OCI-LY3 (cell line): ENCODE measurements at regions not wholly inside any gene's neighbourhood (a gene's known extent, or its start where the extent isn't known, plus 50 kb on each side); places are given as distances from the start of the nearest gene placed in this dataset.
"Not testable (repeated sequence)": the region's sequence is repeated elsewhere in the genome, so short reads cannot be mapped to it uniquely, and the experiment has no call there.

Experiments
- EZH2phosphoT487 ChIP-seq: fragments of 200-600 bp; shearing (Covaris generic); IDR thresholded peaks from 2 replicates; pipeline ENCODE4 v1.6.1; 2018; ENCODE audit warnings: antibody characterized with exemption, mixed run types, low read depth
- TF ChIP-seq, protein P1 (sequence below): fragments of 200-600, 300-600 bp; sonication (generic); IDR thresholded peaks from 2 replicates; pipeline ENCODE4 v1.5.1; 2014; ENCODE audit warnings: antibody characterized with exemption, low read length, low read depth

DNA sequence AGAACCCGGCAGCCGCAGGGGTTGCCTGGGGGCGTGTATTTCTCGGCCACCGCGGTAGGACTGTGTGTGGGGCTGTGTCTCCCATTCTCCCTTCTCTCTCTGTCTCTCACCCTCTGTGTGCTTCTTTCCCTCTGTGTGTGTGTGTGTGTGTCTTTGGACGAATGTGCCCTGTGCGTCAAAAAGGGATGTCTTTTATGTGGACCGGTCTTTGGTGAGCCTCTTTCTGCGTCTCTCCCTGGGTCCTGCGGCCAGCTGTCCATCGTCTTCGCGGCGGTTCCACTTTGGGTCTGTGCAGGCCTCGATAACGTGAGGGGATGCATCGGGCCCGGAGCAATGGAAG is 692.1 kb downstream of the KCNJ18 start:
- TF ChIP-seq EZH2phosphoT487, result not testable (repeated sequence)
- TF ChIP-seq, protein P1, sequence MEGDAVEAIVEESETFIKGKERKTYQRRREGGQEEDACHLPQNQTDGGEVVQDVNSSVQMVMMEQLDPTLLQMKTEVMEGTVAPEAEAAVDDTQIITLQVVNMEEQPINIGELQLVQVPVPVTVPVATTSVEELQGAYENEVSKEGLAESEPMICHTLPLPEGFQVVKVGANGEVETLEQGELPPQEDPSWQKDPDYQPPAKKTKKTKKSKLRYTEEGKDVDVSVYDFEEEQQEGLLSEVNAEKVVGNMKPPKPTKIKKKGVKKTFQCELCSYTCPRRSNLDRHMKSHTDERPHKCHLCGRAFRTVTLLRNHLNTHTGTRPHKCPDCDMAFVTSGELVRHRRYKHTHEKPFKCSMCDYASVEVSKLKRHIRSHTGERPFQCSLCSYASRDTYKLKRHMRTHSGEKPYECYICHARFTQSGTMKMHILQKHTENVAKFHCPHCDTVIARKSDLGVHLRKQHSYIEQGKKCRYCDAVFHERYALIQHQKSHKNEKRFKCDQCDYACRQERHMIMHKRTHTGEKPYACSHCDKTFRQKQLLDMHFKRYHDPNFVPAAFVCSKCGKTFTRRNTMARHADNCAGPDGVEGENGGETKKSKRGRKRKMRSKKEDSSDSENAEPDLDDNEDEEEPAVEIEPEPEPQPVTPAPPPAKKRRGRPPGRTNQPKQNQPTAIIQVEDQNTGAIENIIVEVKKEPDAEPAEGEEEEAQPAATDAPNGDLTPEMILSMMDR, result not testable (repeated sequence)
